Stimulated activated CD8-positive, alpha-beta memory T cell treated with anti-CD3 and anti-CD28 coated beads, Interleukin-7, amount 100 ng/mL, for 48 hours (primary cell): ENCODE measurements at regions not wholly inside any gene's neighbourhood (a gene's known extent, or its start where the extent isn't known, plus 50 kb on each side); places are given as distances from the start of the nearest gene placed in this dataset.

Experiments used
- DNase-seq, 2 donors: peaks; one replicate each; pipeline ENCODE4 v3.0.0-alpha.2; 2020; ENCODE audit warnings: low read depth in 1 of 2; ENCODE audit errors: extremely low read depth in 1 of 2

- no peak for DNase-seq
Measured at GRCh38 chr9:126088336-126088735, 238.3 kb upstream of the MVB12B start.

GRCh38 chr9:126089789-126090188 is 236.8 kb upstream of the MVB12B start:
- DNase-seq, result no peak

GRCh38 chr9:126093771-126094170 is 232.9 kb upstream of the MVB12B start:
- DNase-seq, result no peak

GRCh38 chr9:126095546-126096190 is 231.0 kb upstream of the MVB12B start:
- no peak for DNase-seq

GRCh38 chr9:126096340-126096739 is 230.3 kb upstream of the MVB12B start:
- no peak for DNase-seq

GRCh38 chr9:126097679-126098078 is 228.9 kb upstream of the MVB12B start:
- no peak for DNase-seq

- DNase-seq, result no peak
Measured at GRCh38 chr9:126106404-126106803, 220.2 kb upstream of the MVB12B start.

- DNase-seq, result no peak
Measured at GRCh38 chr9:126107693-126108092, 218.9 kb upstream of the MVB12B start.

- DNase-seq, result no peak
Measured at GRCh38 chr9:126108240-126108639, 218.4 kb upstream of the MVB12B start.

GRCh38 chr9:126109575-126109974 is 217.1 kb upstream of the MVB12B start:
- no peak for DNase-seq

GRCh38 chr9:126111556-126111955 is 215.1 kb upstream of the MVB12B start:
- DNase-seq, result no peak

GRCh38 chr9:126112135-126112720 is 214.4 kb upstream of the MVB12B start:
- no peak for DNase-seq

GRCh38 chr9:126113176-126113575 is 213.5 kb upstream of the MVB12B start:
- no peak for DNase-seq

- DNase-seq, result no peak
Measured at GRCh38 chr9:126113756-126114408, 212.7 kb upstream of the MVB12B start.

GRCh38 chr9:126114409-126114760 is 212.2 kb upstream of the MVB12B start:
- no peak for DNase-seq

GRCh38 chr9:126114850-126115460 is 211.7 kb upstream of the MVB12B start:
- no peak for DNase-seq

- no peak for DNase-seq
Measured at GRCh38 chr9:126116351-126117157, 210.1 kb upstream of the MVB12B start.

GRCh38 chr9:126117158-126117425 is 209.5 kb upstream of the MVB12B start:
- DNase-seq, result no peak

- DNase-seq, result no peak
Measured at GRCh38 chr9:126117631-126118030, 209.0 kb upstream of the MVB12B start.

GRCh38 chr9:126119731-126120130 is 206.9 kb upstream of the MVB12B start:
- DNase-seq, result no peak

- DNase-seq, result no peak
Measured at GRCh38 chr9:126122901-126123616, 203.6 kb upstream of the MVB12B start.
